Tibial nerve (tissue), 4 donors: ENCODE measurements at regions not wholly inside any gene's neighbourhood (a gene's known extent, or its start where the extent isn't known, plus 50 kb on each side); places are given as distances from the start of the nearest gene placed in this dataset.

Experiments used
- DNase-seq, 2 donors: peaks; one replicate each; pipeline ENCODE4 v3.0.0-alpha.2; 2019; ENCODE audit warnings: low spot score in 2 of 2
- H3K27ac ChIP-seq, 4 donors: fragments of 200-600 bp; sonication (generic) in 3 of 4; one replicate each; pipeline ENCODE4 v1.5.1; 2017 to 2019; ENCODE audit warnings: mild to moderate bottlenecking in 1 of 4
- H3K27me3 ChIP-seq, 2 donors: fragments of 200-600 bp; sonication (generic) in 1 of 2; one replicate each; pipeline versions ENCODE4 v1.5.1 to v1.6.0; 2017 to 2019
- H3K36me3 ChIP-seq, 3 donors: fragments of 200-600 bp; sonication (generic); one replicate each; pipeline ENCODE4 v1.5.1; 2018 to 2019
- H3K4me1 ChIP-seq, 4 donors: fragments of 200-600 bp; sonication (generic) in 3 of 4; one replicate each; pipeline ENCODE4 v1.5.1; 2017 to 2019
- H3K4me3 ChIP-seq, 4 donors: fragments of 200-600 bp; sonication (generic) in 3 of 4; one replicate each; pipeline ENCODE4 v1.5.1; 2017 to 2019; ENCODE audit warnings: mild to moderate bottlenecking in 1 of 4, moderate library complexity in 1 of 4
- H3K9me3 ChIP-seq, 4 donors: fragments of 200-600 bp; sonication (generic) in 3 of 4; one replicate each; pipeline ENCODE4 v1.5.1; 2017 to 2019
- EP300 ChIP-seq, 2 donors: sonication (generic); formaldehyde crosslinking; IDR thresholded peaks; one replicate each; pipeline ENCODE4 v1.6.1; 2017; ENCODE audit warnings: antibody characterized with exemption in 2 of 2, mild to moderate bottlenecking in 1 of 2
- POLR2A ChIP-seq, 2 donors: fragments of 450-650 bp; IDR thresholded peaks; one replicate each; pipeline ENCODE4 v1.6.1; 2017; ENCODE audit warnings: antibody characterized with exemption in 2 of 2, mild to moderate bottlenecking in 2 of 2, moderate library complexity in 2 of 2
- WGBS, 2 donors: methylation state at CpG; one replicate each; pipeline ENCODE4 v1.1.5; 2018; 5-methylcytosine and 5-hydroxymethylcytosine counted together
- TF ChIP-seq, protein P1 (sequence below), 5 experiments: fragments of 200-600 bp in 3 of 5; fragments of 450-650 bp in 2 of 5; sonication (generic) in 3 of 5; IDR thresholded peaks; one replicate each; pipeline ENCODE4 v1.5.1; 2016 to 2019; ENCODE audit warnings: antibody characterized with exemption in 5 of 5, mild to moderate bottlenecking in 3 of 5, moderate library complexity in 2 of 5

DNA sequence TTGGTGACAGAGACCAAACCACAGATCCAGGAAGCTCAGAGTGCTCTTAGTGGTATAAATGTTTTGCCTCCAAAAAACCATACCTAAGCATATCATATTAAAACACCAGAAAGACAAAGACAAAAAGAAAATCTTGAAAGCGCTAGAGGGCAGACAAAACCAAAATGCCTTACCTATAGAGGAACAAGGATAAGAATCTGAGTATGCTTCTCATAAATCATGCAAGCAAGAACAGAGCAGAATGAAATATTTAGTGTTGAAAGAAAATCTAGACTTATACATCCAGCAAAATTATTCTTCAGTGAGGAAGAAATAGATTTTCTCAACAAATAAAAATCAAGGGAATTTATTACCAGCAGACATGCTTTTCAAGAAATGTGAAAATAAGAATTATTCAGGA is 941.0 kb upstream of the INTU start:
- Histone ChIP-seq H3K27ac (no peak overlapping the region), H3K27me3 (no peaks in the 10 kb centered on the region), H3K4me1 (no peaks in the 10 kb centered on the region), H3K4me3 (no peak overlapping the region), H3K36me3 (no peaks in the 10 kb centered on the region), H3K9me3 (no peaks in the 10 kb centered on the region)
- no peak for DNase-seq
- TF ChIP-seq, protein P1, sequence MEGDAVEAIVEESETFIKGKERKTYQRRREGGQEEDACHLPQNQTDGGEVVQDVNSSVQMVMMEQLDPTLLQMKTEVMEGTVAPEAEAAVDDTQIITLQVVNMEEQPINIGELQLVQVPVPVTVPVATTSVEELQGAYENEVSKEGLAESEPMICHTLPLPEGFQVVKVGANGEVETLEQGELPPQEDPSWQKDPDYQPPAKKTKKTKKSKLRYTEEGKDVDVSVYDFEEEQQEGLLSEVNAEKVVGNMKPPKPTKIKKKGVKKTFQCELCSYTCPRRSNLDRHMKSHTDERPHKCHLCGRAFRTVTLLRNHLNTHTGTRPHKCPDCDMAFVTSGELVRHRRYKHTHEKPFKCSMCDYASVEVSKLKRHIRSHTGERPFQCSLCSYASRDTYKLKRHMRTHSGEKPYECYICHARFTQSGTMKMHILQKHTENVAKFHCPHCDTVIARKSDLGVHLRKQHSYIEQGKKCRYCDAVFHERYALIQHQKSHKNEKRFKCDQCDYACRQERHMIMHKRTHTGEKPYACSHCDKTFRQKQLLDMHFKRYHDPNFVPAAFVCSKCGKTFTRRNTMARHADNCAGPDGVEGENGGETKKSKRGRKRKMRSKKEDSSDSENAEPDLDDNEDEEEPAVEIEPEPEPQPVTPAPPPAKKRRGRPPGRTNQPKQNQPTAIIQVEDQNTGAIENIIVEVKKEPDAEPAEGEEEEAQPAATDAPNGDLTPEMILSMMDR (IDR thresholded peaks at IDR 0.05) = no peak
- no peak for TF ChIP-seq POLR2A (IDR thresholded peaks at IDR 0.05)
- TF ChIP-seq EP300 (IDR thresholded peaks at IDR 0.05) = no peak
- 94 to 100% methylated on average over 1 of the region's 1 CpG for WGBS, 2 donors

DNA sequence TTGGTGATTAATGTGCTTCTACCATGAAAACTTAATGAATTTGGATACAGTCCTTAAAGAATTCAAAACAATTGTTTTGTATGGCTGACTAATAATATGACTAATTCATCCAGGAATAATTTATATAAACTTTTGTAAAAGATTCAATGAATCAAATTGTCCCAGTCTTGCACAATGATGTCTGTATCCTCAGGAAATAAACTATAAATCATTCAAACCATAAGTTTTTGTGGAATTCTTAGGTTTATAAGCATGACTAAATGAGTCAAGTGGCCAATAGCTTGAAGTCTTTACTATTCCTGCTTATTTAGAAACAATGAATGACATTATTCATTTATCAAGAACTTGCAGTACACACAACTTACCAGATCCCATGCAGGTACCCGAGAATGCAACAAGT is 935.0 kb upstream of the INTU start:
- H3K27me3 ChIP-seq = no peaks in the 10 kb centered on the region

DNA sequence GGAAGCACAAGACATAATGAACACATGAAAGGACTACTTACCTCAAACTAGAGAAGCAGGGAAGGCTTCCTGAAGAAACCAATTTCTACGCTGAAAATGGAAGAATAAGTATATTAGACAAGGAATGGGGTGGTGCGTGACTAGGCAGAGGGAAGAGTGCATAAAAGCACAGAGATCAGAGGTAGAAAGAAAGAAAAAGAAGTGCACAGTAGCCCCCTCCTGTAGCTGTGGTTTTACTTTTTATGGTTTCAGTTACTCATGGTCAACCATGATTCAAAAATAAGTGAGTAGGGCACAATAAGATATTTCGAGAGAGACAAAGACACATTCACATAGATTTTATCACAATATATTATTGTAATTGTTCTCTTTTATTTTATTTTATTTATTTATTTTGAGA is 934.5 kb upstream of the INTU start:
- no peaks in the 10 kb centered on the region for H3K27me3 ChIP-seq

More for the DNA sequence above, 935.0 kb upstream of the INTU start:
- DNase-seq = no peak
- Histone ChIP-seq H3K36me3 (no peaks in the 10 kb centered on the region), H3K4me1 (no peaks in the 10 kb centered on the region), H3K27ac (no peak overlapping the region), H3K4me3 (no peak overlapping the region), H3K9me3 (no peaks in the 10 kb centered on the region)
- TF ChIP-seq, protein P1 (IDR thresholded peaks at IDR 0.05) = no peak
- TF ChIP-seq POLR2A (IDR thresholded peaks at IDR 0.05) (no peak), EP300 (IDR thresholded peaks at IDR 0.05) (no peak)
- 75 to 88% methylated on average over 1 of the region's 1 CpG for WGBS, 2 donors

DNA sequence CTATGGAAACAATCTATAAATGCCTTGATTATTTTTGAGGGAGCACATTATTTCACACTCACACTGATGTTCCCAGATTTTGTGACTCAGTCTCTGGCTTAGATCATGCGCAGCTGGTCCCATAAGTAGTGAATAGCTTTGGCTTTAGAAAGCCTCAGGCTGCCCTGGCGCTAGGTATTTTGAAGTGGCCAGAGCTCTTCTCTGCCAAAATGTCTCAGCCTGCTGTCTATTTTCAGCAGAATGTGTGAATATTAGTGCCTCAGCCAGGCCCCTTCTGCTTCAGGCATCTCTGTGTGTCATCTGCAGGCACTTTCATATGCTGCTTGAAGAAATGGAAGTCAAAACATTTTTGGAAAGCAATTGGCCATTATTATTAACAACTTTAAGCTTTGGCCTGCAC is 931.0 kb upstream of the INTU start:
- no peak for TF ChIP-seq POLR2A (IDR thresholded peaks at IDR 0.05)
- TF ChIP-seq EP300 (IDR thresholded peaks at IDR 0.05) = no peak
- TF ChIP-seq, protein P1 (IDR thresholded peaks at IDR 0.05) = no peak
- H3K9me3 ChIP-seq = no peaks in the 10 kb centered on the region
- H3K36me3 ChIP-seq = no peaks in the 10 kb centered on the region
- no peaks in the 10 kb centered on the region for H3K4me1 ChIP-seq
- H3K4me3 ChIP-seq = no peak overlapping the region
- WGBS, 2 donors = 84 to 86% methylated on average over 2 of the region's 2 CpGs
- DNase-seq = no peak
- no peaks in the 10 kb centered on the region for H3K27me3 ChIP-seq
- no peak overlapping the region for H3K27ac ChIP-seq

More for the DNA sequence above, 934.5 kb upstream of the INTU start:
- WGBS, 2 donors = 78 to 83% methylated on average over 3 of the region's 3 CpGs
- DNase-seq = no peak
- no peak overlapping the region for H3K4me3 ChIP-seq
- H3K36me3 ChIP-seq = no peaks in the 10 kb centered on the region
- TF ChIP-seq POLR2A (IDR thresholded peaks at IDR 0.05) (no peak), EP300 (IDR thresholded peaks at IDR 0.05) (no peak)
- TF ChIP-seq, protein P1 (IDR thresholded peaks at IDR 0.05) = no peak
- H3K9me3 ChIP-seq = no peaks in the 10 kb centered on the region
- no peaks in the 10 kb centered on the region for H3K4me1 ChIP-seq
- no peak overlapping the region for H3K27ac ChIP-seq

DNA sequence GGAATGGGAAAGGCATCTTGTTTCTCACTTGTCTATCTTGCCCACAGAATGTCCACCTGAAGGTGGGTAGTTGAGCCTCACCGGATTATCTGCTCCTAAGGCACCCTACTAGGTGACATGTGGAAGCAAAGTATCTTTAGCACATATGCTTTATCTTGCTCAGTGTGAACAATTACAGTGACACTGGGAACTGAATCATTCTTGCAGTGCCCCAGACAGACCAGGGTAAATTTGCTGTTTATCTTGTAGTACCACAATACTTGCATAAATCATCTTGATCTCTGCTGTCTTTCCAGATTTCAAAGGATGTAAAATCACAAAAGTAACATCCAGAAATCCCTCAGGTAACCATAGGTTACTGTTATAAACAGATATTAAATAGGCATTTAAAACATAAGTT is 930.0 kb upstream of the INTU start:
- Histone ChIP-seq H3K36me3 (no peaks in the 10 kb centered on the region), H3K27me3 (no peaks in the 10 kb centered on the region), H3K4me1 (no peaks in the 10 kb centered on the region), H3K27ac (no peak overlapping the region), H3K4me3 (no peak overlapping the region), H3K9me3 (no peaks in the 10 kb centered on the region)
- 75 to 95% methylated on average over 1 of the region's 1 CpG for WGBS, 2 donors
- TF ChIP-seq POLR2A (IDR thresholded peaks at IDR 0.05) = no peak
- no peak for TF ChIP-seq EP300 (IDR thresholded peaks at IDR 0.05)
- TF ChIP-seq, protein P1 (IDR thresholded peaks at IDR 0.05) = no peak
- DNase-seq = no peak
